ENCODE measurements at regions not wholly inside any gene's neighbourhood (a gene's known extent, or its start where the extent isn't known, plus 50 kb on each side); places are given as distances from the start of the nearest gene placed in this dataset.

- Mint-ChIP-seq H3K9me3 (peaks cover 29% of the 10 kb centered on the region), H3K36me3 (ENCODE audit: low read depth) (peaks cover 26% of the 10 kb centered on the region), H3K4me3 (no peak overlapping the region), H3K4me1 (no peaks in the 10 kb centered on the region; the same call in 2 of the 3 replicates), H3K27ac (no peak overlapping the region), H3K27me3 (ENCODE audit: insufficient read depth, low read depth, poor library complexity) (no peaks in the 10 kb centered on the region)
- H3K27ac ChIP-seq (ENCODE audit: low read depth): no peak overlapping the region
- no peak overlapping the region for H2AFZ ChIP-seq
- no peaks in the 10 kb centered on the region for H3F3A ChIP-seq (replicated peaks; ENCODE audit: low read depth)
- no peaks in the 10 kb centered on the region for H3K27me3 ChIP-seq (ENCODE audit: insufficient read depth)
- H3K4me2 ChIP-seq: no peak overlapping the region
- no peak overlapping the region for H3K4me3 ChIP-seq
- no peak for DNase-seq (ENCODE audit: low spot score)
- H3K4me1 ChIP-seq (ENCODE audit: insufficient read depth): no peaks in the 10 kb centered on the region
- H3K9me2 ChIP-seq (ENCODE audit: insufficient read depth): peaks cover 9% of the 10 kb centered on the region
- TF ChIP-seq EZH2phosphoT487 (IDR thresholded peaks at IDR 0.05; ENCODE audit: unreplicated experiment) (no peak), STAT1 (IDR thresholded peaks at IDR 0.05; ENCODE audit: unreplicated experiment) (no peak), CREB1 (CRISPR knock-in tag; IDR thresholded peaks at IDR 0.05; ENCODE audit: low read depth) (no peak), ZNF331 (CRISPR knock-in tag; IDR thresholded peaks at IDR 0.05; ENCODE audit: low read depth) (no peak), JUNB (IDR thresholded peaks at IDR 0.05; ENCODE audit: unreplicated experiment) (no peak), NANOG (IDR thresholded peaks at IDR 0.05; ENCODE audit: borderline replicate concordance) (no peak), ZNF114 (CRISPR knock-in tag; IDR thresholded peaks at IDR 0.05) (no peak), POLR2AphosphoS5 (IDR thresholded peaks at IDR 0.05; ENCODE audit: low read depth) (no peak), ETS1 (IDR thresholded peaks at IDR 0.05) (no peak), EZH2 (IDR thresholded peaks at IDR 0.05; ENCODE audit: low read depth, unreplicated experiment) (no peak), REST (IDR thresholded peaks at IDR 0.05; ENCODE audit: unreplicated experiment) (no peak), ZNF462 (CRISPR knock-in tag; IDR thresholded peaks at IDR 0.05) (no peak), CTCF (conservative IDR thresholded peaks at IDR 0.05; ENCODE audit: low read depth in 2 of 2) (no peak)
- peaks cover 6% of the 10 kb centered on the region; the same call in 1 of the 2 replicates for H3K36me3 ChIP-seq (ENCODE audit: insufficient read depth)
- no peaks in the 10 kb centered on the region for H3K79me2 ChIP-seq (replicated peaks; ENCODE audit: insufficient read depth)
- no peak for ATAC-seq
- no peaks in the 10 kb centered on the region for H4K20me1 ChIP-seq (replicated peaks; ENCODE audit: insufficient read depth)
These were observed 403.2 kb downstream of the EFNB2 start for GRCh38 chr13:106132216-106132615.

Measured in GM23338 (cell line).